NOMO-1 treated with DMSO at 0.1 percent for 48 hours (cell line): ENCODE measurements at regions not wholly inside any gene's neighbourhood (a gene's known extent, or its start where the extent isn't known, plus 50 kb on each side); places are given as distances from the start of the nearest gene placed in this dataset.
A peak's percentile ranks its signal among the peaks of the same experiment; 100 is the strongest.
"Not testable (repeated sequence)": the region's sequence is repeated elsewhere in the genome, so short reads cannot be mapped to it uniquely, and the experiment has no call there.

Experiments used
- DNase-seq: peaks from one replicate; lab custom pipeline; 2025; ENCODE audit not compliant: unreplicated experiment; lab: John Stamatoyannopoulos, UW

DNA sequence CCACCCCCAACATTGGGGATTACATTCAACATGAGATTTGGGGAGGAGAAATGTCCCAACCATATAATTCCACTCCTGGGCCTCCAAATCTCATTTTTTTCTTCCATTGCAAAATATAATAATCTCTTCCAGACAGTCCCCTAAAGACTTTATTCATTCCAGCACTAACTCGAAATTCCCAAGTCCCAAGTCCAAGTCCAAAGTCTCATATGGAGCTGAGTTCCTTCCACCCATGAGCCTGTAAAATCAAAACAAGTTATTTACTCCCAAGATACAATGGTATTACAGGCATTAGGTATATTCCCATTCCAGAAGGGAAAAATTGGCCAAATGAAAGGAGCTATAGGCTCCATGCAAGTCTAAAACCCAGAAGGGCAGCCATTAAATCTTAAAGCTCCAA lies 56.7 kb downstream of the P2RY1 start:
- DNase-seq: no peak

DNA sequence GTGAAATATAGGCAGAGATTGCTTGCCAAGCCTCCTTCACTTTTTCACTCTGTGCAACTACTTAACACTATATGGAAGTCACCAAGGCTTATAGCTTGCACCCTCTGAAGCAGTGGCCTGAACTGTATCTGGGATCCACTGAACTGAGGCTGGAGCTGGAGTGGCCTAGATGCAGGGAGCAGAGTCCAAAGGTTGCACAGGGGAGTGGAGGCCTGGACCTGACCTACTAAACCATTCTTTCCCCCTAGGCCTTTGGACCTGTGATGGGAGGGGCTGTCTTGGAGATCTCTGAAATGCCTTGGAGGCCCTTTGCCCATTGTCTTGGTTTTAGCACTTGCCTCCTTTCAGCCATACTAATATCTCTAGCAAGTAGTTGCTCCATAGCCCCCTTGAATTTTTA lies 57.5 kb downstream of the P2RY1 start:
- no peak for DNase-seq

DNA sequence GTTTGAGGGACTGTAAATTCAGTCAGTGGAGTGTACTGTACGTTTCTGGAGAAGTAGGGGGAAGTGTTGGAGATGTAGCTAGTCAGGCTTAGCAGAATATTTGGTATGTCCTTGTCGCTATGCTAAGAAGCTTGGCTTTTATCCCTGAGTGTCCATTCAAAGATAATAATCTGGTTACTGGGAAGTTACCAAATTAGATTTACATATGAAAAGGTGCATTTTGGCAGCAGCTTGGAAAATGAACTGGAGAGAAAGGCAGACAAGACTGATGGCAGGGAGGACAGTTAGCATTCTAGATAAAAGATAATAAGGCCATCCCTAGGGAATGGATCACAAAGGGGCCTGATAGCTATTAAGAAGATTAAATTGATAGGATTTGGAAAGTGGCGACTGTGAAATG lies 58.7 kb downstream of the P2RY1 start:
- no peak for DNase-seq

DNA sequence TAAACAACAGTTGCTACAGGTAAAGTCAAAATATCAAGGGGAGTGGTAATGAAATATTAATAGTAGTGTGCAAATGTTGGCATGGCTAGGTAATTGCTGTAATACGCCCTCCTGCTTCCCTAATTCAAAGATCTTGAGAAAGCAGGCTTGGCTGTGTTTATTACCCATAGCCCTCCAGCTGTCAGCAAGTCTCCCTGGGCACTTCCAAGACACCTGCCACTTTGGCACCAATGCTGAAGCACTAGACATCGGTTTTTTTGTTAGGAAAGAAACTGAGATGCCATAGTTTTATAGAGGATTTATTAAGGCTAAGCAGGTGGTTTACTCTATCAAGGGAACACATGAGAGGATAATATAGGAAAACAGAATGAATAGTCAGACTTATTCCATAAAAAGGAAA lies 64.4 kb downstream of the P2RY1 start:
- DNase-seq: no peak

DNA sequence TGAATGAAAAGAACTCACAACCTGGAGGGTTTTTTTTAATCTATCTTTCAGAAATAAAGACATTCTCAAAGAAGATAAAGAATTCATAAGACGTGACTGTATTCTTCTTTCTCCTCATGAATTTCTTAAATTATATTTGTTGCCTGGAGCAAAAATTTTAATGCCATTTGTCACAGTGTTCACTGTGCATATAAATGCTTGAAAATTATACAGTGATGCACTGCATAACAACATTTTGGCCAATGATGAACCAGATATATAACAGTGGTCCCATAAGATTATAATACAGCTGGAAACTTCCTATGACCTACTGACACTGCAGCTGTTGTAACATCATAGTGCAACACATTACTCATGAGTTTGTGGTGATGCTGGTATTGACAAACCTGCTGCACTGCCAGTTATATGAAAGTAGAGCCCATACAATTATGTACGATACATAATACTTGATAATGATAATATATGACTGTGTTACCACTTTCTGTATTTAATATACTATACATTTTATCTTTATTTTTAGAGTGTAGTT lies 67.3 kb downstream of the P2RY1 start:
- DNase-seq: peak; percentile 49

DNA sequence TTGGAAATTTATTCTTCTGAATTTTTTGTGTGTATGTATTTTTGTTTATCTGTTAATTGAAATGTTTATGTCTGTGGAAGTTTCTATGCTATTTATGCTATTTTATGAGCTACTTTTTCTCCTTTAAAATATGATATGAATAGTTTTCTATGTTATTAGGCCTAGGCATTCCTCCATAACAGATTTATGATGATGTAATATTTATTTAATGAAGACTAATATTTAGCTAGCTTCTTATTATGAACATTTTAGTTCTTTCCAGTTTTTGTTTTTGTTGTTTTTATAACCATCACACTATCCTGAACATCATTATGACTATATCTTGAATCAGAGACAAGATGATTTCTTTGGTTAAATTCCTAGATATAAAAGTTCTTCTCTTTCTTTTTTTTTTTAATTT lies 70.7 kb downstream of the P2RY1 start:
- no peak for DNase-seq

DNA sequence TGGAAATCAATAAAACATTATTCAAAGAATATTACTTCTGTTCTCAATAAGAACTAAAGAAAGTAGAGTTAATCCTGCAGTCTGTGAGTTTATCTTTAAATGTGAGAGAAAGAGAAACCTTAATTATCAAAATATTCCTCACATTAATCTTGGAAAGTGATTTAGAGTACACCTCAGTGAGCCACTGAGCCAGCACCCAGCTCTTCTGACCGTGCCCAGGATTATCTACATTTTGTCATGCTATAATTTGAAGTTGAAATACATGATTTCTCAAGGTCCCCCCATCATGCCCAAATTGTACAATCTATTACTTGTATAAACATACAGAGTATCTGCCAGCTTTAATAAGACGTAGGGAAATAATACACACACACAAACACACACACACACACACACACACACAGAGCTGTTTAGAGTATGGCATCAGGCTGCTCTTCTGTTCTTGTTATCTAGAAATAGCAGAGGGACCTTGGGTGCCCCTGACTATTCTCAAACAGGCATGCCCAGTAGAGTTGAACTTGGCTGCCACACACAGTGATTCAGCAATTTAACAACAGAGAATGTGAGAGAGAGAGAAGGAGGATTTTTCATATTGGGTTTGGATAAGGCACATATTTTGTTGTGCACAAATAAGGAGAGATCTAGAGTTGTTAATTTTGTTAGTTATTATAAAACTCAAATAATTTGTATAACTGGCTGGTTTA lies 74.4 kb downstream of the P2RY1 start:
- DNase-seq: no peak

DNA sequence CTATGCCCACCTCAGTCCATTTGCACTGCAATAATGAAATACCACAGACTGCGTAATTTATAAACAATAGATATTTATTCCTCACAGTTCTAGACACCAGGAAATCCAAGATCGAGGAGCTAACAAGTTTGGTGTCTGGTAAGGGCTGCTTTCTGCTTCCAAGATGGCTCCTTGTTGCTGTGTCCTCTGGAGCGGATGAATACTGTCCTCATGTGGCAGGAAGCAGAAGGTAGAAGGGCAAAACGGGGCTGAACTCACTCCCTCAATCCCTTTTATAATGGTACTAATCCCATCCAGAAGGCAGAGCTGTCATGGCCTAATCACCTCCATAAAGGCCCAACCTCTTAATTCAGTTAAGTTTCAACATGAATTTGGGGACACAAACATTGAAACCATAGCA lies 75.3 kb downstream of the P2RY1 start:
- no peak for DNase-seq

DNA sequence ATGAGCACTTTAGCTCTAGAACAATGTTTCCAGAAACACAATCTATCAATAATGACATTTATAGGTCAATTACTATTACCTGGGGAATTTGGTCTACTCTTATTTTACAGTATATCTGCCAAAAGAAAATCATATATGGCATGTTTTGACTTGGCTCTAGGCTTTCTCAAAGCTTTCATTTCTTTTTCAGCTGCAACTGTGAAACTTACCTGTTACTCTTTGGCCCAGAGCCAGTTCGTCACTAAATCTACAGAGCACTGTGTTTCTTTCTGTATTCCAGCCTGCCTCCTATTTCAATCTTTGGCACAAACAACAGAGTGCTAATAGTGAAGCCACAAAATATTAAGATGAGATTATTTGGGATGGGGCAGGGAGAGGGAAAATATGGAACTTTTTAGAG lies 76.0 kb downstream of the P2RY1 start:
- no peak for DNase-seq

DNA sequence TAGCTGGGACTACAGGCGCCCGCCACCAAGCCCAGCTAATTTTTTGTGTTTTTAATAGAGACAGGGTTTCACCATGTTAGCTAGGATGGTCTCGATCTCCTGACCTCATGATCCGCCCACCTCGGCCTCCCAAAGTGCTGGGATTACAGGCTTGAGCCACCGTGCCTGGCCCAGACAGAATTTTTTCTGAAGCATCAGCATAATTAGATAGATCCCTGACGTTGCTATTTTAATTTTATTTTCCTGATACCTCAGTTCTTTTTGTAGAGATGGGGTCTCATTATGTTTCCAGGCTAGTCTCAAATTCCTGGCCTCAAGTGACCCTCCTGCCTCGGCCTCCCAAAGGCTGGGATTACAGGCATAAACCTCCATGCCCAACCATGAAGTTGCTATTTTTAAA lies 79.8 kb downstream of the P2RY1 start:
- DNase-seq: not testable (repeated sequence)

DNA sequence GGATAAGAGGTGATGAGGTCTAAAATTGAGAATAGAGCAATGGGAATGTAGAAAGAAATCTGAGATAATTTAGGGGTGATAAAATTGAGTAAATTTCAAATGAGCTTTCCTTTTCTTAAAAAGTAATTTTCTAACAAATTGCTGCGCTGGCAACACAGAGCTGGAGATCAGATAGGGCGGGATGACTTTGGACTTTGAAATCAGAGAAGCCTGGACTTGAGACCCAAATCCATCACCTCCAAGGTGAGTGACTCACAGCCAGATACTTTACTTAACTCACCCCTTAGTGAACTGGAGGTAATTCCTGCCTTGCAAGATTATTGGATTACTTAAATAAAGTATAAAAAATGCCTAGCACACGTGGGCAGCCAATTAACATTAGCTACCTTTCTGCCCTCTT lies 80.8 kb downstream of the P2RY1 start:
- DNase-seq: no peak

DNA sequence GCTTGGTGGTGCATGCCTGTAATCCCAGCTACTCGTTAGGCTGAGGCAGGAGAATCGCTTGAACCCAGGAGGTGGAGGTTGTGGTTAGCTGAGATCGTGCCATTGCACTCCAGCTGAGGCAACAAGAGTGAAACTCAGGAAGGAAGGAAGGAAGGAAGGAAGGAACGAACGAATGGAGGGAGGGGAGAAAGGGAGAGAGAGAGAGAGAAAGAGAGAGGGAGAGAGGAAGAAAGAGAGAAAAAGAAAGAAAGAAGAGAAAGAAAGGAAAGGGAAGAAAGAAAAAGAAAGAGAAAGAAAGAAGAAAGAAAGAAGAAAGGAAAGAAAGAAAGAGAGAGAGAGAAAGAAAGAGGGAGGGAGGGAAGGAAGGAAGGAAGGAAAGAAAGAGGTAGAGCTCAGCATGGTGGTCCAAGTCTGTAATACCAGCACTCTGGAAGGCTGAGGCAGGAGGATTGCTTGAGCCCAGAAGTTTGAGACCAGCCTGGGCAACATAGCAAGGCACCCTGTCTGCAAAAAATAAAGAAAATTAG lies 81.9 kb downstream of the P2RY1 start:
- no peak for DNase-seq

DNA sequence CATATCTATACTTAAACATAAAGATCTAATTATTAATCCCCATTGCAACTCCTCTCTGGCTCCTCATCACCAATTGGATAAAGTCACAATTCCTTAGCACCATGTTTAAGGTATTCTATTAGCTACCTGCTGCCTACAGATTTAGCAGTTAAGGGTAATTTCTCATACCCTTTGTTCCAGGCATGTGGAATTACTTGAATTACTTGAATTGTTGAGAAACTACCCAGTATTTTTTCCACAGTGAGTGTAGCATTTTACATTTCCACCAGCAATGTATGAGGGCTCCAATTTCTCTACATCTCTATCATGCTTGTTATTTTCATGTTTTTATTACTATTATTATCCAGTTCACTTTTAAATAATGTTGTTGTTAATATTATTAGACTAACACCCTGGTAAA lies 86.4 kb downstream of the P2RY1 start:
- no peak for DNase-seq

DNA sequence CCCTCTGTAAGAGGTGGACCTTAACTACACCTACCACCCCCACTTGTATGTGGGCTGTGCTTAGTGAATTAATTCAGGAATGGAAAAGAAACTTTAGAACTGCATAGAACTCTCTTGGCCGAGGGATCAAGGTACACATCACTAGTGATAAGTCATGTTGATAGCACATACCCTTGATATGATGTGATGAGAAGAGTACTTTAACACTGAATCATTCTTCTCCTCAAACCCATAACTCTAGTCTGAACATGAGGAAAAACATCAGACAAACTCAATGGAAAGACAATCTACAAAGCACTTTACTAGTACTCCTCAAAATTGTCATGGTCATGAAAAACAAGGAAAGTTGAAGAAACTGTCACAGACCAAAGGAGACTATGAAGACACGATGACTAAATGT lies 87.6 kb downstream of the P2RY1 start:
- DNase-seq: no peak

DNA sequence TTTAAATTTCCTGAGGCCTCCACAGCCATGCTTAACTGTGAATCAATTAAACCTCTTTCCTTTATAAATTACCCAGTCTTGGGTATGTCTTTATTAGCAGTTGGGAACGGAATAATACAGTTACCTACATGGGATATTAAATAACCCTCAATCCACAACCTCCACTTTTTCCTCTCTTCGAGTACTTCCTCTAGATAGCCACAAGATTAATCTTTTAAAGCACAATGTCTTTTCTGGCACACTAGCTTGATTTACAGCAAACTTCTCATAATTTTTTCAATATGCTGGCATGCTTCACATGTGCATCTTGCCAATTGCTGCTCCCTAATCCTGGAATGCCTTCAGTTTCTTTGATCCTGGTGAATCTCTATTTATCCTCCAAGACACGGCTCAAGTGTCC lies 92.2 kb downstream of the P2RY1 start:
- no peak for DNase-seq

DNA sequence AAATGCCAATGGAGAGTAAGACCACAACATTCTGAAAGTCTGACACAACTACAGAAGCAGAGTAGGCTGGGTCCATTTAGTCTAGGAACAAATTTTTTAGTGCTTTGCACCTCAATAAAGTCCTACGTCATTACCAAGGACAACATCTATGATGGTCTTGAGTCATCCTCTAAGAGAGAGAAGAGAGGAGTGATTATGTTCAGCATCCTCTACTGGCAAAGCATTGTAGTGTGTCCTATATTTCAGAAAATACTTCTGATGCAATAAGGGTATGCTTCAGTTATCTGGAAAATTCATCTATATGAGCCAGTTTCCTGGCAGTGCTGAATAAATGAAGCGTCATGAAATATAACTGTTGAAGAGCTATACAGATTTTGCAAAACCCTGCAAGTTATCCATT lies 95.6 kb downstream of the P2RY1 start:
- no peak for DNase-seq

DNA sequence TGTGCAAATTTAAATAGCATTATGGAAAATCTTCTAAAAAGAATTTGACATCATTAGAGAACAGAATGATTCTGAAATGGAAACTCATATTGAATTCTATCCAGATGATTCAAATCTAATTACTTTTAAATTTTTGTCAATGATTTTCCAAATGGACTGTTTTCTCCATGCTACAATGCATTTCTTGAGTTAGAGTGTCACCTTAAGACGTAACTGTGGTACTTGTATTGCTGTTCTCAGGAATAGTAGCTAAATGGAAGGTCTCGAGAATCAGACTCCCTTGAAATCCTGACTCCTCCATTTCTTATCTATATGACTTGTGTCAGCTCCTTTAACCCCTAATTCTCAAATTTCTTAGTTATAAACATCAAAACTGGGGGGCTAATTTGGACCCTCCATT lies 102.3 kb downstream of the P2RY1 start:
- DNase-seq: no peak

DNA sequence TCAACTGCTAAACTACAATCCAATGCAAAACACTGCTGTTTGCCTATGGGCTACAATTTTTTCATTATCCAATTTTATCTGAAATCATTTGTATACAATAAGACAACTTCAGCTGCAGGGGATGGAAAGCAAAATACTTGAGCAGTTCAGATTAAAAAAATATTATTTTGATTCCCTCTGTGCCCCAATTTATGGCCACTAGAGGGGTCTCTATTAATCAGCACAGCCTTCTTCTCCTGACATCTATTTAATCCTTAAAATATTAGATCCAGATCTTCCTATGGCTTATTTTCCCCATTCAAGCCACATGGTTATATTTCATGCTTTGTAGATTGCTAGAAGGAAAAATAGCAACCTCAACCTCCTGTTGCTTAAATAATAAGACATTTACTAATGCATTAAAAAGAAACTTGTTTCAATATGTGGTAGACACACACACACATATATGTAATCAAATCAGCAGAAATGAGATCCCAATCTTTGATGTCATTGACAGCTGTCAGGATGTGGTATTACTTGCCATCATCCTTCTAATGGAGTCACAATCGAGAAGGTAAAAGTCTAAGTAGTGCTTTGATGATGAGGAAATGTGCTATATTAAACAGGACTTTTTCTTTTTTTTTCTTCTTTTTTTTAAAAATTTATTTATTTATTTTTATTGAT lies 104.2 kb downstream of the P2RY1 start:
- DNase-seq: no peak

DNA sequence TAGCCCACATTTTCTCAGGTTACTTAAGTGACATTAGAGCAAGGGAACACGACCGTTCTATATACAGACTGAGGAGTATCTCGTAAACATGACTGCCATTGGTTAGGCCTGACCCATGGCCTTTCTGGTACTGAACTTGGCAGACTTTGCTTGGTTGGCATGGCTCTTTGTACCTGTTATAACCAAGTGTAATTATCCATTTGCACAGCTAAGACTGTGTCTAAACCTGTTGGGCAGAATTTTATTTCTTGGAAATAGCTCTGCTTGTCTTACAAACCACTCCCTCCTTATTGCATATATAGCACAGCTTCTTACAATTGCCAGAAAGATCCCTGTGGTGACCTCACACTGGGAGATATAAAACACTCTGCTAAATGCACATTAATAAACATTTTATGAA lies 106.9 kb downstream of the P2RY1 start:
- DNase-seq: no peak

DNA sequence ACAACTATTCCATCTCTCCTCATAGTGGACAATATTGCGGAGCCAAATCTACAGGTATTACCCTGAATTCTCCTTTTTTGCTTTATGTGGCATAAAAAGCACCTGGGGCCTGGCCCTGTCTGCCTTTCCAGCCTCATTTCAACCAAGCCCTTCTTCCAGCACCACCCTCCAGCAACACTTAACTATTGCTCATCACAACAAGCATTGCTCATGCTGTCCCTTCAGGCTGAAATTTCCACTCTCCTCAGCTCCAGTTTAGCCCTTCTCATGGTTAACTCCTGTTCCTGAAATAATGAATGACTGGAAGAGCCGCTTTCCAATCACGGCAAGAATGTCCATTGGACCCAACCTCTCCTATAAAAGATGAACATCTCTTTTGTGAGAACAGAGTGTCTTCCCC lies 107.4 kb downstream of the P2RY1 start:
- no peak for DNase-seq

DNA sequence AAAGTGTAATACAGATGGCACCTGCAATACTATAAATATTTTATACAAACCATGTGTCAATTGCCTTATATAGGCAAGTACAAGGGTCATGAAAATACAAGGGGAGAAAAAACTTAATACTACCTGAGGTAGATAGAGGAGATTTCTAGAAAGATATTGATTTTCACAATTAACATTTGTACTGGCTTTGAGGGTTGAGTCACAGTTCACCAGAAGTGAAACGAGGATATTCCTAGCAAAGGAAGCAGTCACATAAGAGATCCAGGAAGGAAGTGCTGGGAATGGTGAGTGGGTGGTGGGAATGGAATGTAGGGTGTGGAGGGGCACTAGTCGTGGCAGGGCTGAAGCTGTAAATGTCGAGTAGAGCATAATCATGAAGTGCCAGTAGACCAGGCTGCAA lies 108.7 kb downstream of the P2RY1 start:
- DNase-seq: no peak

DNA sequence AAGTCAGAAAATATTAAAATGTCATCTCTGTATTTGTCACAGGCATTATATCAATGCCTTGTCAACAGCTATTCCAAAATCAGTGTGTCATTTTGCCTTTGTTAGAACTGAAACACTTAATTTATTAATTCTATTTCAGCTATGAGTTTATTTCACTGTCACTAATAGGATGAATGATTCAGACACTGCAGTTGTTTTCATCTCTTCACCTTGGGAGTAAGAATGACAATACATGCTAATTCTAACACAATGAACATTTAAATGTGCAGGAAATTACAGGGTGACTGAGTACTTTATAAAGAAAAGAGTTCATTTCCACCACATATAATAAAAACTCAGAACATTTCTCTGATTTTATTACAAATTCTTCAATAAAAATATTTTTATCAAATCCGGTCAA lies 109.7 kb downstream of the P2RY1 start:
- no peak for DNase-seq

DNA sequence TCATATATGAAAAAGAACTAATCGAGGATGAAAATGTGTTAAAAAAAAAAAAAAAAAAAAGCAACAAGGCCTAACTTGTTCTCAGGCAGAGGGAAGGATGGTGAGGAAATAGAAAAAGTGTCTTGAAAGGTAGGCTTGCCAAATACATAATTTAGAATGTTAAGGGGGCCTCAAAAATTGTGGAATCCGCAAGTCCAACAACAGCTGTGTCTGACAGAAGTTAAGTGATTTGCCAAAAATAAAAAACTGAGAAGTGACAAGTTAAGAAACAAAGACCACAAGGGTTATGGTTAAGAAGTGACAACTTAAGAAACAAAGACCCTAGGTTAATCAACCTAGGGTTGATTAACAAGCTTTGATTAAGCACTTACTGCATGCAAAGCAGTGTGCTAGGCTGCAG lies 110.6 kb downstream of the P2RY1 start:
- DNase-seq: no peak
